BLaER1 (cell line): ENCODE measurements at regions not wholly inside any gene's neighbourhood (a gene's known extent, or its start where the extent isn't known, plus 50 kb on each side); places are given as distances from the start of the nearest gene placed in this dataset.
"Not testable (repeated sequence)": the region's sequence is repeated elsewhere in the genome, so short reads cannot be mapped to it uniquely, and the experiment has no call there.

Source experiments
- H3K27ac ChIP-seq: shearing (Covaris generic); formaldehyde crosslinking; 2 replicates; pipeline ENCODE4 v1.8.1; 2022
- H3K27me3 ChIP-seq: shearing (Covaris generic); formaldehyde crosslinking; 2 replicates; pipeline ENCODE4 v1.8.1; 2022
- H3K36me3 ChIP-seq: shearing (Covaris generic); formaldehyde crosslinking; 2 replicates; pipeline ENCODE4 v1.8.1; 2022
- H3K4me1 ChIP-seq: shearing (Covaris generic); formaldehyde crosslinking; 2 replicates; pipeline ENCODE4 v1.8.1; 2022
- H3K4me2 ChIP-seq: shearing (Covaris generic); formaldehyde crosslinking; 2 replicates; pipeline ENCODE4 v1.8.1; 2022
- H3K4me3 ChIP-seq: shearing (Covaris generic); formaldehyde crosslinking; 2 replicates; pipeline ENCODE4 v1.8.1; 2022
- H3K9ac ChIP-seq: shearing (Covaris generic); formaldehyde crosslinking; 2 replicates; pipeline ENCODE4 v1.8.1; 2022
- H3K9me3 ChIP-seq: shearing (Covaris generic); formaldehyde crosslinking; 2 replicates; pipeline ENCODE4 v1.8.1; 2022
- H4K20me1 ChIP-seq: shearing (Covaris generic); formaldehyde crosslinking; 2 replicates; pipeline ENCODE4 v1.8.1; 2022
- Cebpa-rat ChIP-seq: shearing (Covaris generic); IDR thresholded peaks from 2 replicates; pipeline ENCODE4 v1.8.1; 2022

DNA sequence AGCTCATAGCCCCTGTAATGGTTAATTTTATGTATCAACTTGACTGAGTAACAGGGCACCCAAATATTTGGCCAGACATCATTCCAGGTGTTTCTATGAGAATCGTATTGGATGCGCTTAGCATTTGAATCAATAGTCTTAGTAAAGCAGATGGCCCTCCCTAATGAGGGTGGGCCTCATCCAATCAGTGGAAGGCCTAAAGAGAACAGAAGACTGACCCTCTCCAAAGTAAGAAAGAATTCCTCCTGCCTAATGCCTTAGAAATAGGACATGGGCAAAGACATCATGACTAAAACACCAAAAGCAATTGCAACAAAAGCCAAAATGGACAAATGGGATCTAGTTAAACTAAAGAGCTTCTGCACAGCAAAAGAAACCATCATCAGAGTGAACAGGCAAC lies 352.5 kb upstream of the SASH1 start:
- TF ChIP-seq Cebpa-rat, result no peak
- Histone ChIP-seq H3K4me2 (no peak overlapping the region), H3K4me1 (peaks cover 5% of the 10 kb centered on the region; the same call in 1 of the 2 replicates)

GRCh38 chr6:147991961-147992360 lies 350.7 kb upstream of the SASH1 start:
- H3K9me3 ChIP-seq, result no peaks in the 10 kb centered on the region; the same call in 1 of the 2 replicates
- no peak for TF ChIP-seq Cebpa-rat
- no peaks in the 10 kb centered on the region for H4K20me1 ChIP-seq
- no peak overlapping the region for H3K4me3 ChIP-seq
- H3K4me1 ChIP-seq, result peaks cover 5% of the 10 kb centered on the region; the same call in 1 of the 2 replicates
- no peak overlapping the region for H3K9ac ChIP-seq
- H3K27me3 ChIP-seq, result no peaks in the 10 kb centered on the region
- no peaks in the 10 kb centered on the region for H3K36me3 ChIP-seq
- no peak overlapping the region for H3K27ac ChIP-seq
- no peak overlapping the region for H3K4me2 ChIP-seq

More for the DNA sequence above, 352.5 kb upstream of the SASH1 start:
- Histone ChIP-seq H4K20me1 (no peaks in the 10 kb centered on the region), H3K9ac (no peak overlapping the region), H3K9me3 (no peaks in the 10 kb centered on the region; the same call in 1 of the 2 replicates), H3K27me3 (no peaks in the 10 kb centered on the region), H3K36me3 (no peaks in the 10 kb centered on the region), H3K27ac (no peak overlapping the region), H3K4me3 (no peak overlapping the region)

GRCh38 chr6:147999001-147999540 lies 343.6 kb upstream of the SASH1 start:
- H3K36me3 ChIP-seq, result no peaks in the 10 kb centered on the region
- H4K20me1 ChIP-seq, result no peaks in the 10 kb centered on the region
- H3K27ac ChIP-seq, result no peak overlapping the region

GRCh38 chr6:148001844-148002642 lies 340.6 kb upstream of the SASH1 start:
- no peaks in the 10 kb centered on the region for H3K36me3 ChIP-seq
- no peaks in the 10 kb centered on the region for H3K4me1 ChIP-seq
- H3K27me3 ChIP-seq, result no peaks in the 10 kb centered on the region
- H3K4me3 ChIP-seq, result no peak overlapping the region
- TF ChIP-seq Cebpa-rat, result no peak
- no peak overlapping the region for H3K9ac ChIP-seq
- no peak overlapping the region for H3K27ac ChIP-seq
- 0 out of 2 replicates have a peak, but pooled peaks cover 3% of the 10 kb centered on the region for H3K9me3 ChIP-seq
- no peak overlapping the region for H3K4me2 ChIP-seq
- no peaks in the 10 kb centered on the region for H4K20me1 ChIP-seq

More at GRCh38 chr6:147999001-147999540, 343.6 kb upstream of the SASH1 start:
- H3K4me3 ChIP-seq, result no peak overlapping the region
- no peaks in the 10 kb centered on the region for H3K27me3 ChIP-seq
- H3K9ac ChIP-seq, result no peak overlapping the region
- no peaks in the 10 kb centered on the region for H3K4me1 ChIP-seq
- H3K9me3 ChIP-seq, result 0 out of 2 replicates have a peak, but pooled peaks cover 3% of the 10 kb centered on the region
- TF ChIP-seq Cebpa-rat, result no peak
- H3K4me2 ChIP-seq, result no peak overlapping the region

- H3K9ac ChIP-seq, result no peak overlapping the region
- H3K27me3 ChIP-seq, result no peaks in the 10 kb centered on the region
- TF ChIP-seq Cebpa-rat, result no peak
- H3K36me3 ChIP-seq, result no peaks in the 10 kb centered on the region
- no peaks in the 10 kb centered on the region for H4K20me1 ChIP-seq
- no peak overlapping the region for H3K4me3 ChIP-seq
- H3K27ac ChIP-seq, result no peak overlapping the region
- H3K4me1 ChIP-seq, result no peaks in the 10 kb centered on the region
- peaks cover 3% of the 10 kb centered on the region for H3K9me3 ChIP-seq
- H3K4me2 ChIP-seq, result no peak overlapping the region
These were observed 338.0 kb upstream of the SASH1 start for GRCh38 chr6:148004651-148005050.

DNA sequence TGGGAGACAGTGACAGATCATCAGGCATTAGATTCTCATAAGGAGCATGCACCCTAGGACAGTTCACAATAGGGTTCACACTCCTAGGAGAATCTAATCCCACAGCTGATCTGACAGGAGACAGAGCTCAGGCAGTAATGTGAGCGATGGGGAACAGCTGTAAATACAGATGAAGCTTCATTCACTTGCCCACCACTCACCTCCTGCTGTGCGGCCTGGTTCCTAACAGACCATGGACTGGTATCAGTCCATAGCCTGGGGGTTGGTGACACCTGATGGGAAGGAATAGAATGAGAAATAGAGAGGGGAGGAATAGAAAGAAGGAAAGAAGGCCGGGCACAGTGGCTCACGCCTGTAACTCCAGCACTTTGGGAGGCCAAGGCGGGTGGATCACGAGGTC lies 336.8 kb upstream of the SASH1 start:
- Histone ChIP-seq H3K4me2 (no peak overlapping the region), H3K9ac (no peak overlapping the region), H3K27me3 (no peaks in the 10 kb centered on the region), H3K36me3 (no peaks in the 10 kb centered on the region), H3K4me1 (no peaks in the 10 kb centered on the region), H3K9me3 (peaks cover 14% of the 10 kb centered on the region), H4K20me1 (no peaks in the 10 kb centered on the region), H3K4me3 (no peak overlapping the region), H3K27ac (no peak overlapping the region)
- no peak for TF ChIP-seq Cebpa-rat

- H3K27me3 ChIP-seq, H3K9ac ChIP-seq, H3K36me3 ChIP-seq, H3K4me2 ChIP-seq, H3K27ac ChIP-seq, H3K4me3 ChIP-seq, H4K20me1 ChIP-seq, H3K4me1 ChIP-seq: not testable (repeated sequence)
- peaks cover 29% of the 10 kb centered on the region for H3K9me3 ChIP-seq
These were observed 332.1 kb upstream of the SASH1 start for GRCh38 chr6:148010516-148010915.

GRCh38 chr6:148016013-148016412 lies 326.6 kb upstream of the SASH1 start:
- H3K4me3 ChIP-seq, result no peak overlapping the region
- H4K20me1 ChIP-seq, result no peaks in the 10 kb centered on the region
- no peak overlapping the region for H3K27ac ChIP-seq
- H3K9ac ChIP-seq, result no peak overlapping the region
- no peaks in the 10 kb centered on the region for H3K36me3 ChIP-seq
- TF ChIP-seq Cebpa-rat, result no peak
- H3K4me1 ChIP-seq, result no peaks in the 10 kb centered on the region
- H3K27me3 ChIP-seq, result no peaks in the 10 kb centered on the region
- H3K4me2 ChIP-seq, result no peak overlapping the region
- H3K9me3 ChIP-seq, result peaks cover 13% of the 10 kb centered on the region

DNA sequence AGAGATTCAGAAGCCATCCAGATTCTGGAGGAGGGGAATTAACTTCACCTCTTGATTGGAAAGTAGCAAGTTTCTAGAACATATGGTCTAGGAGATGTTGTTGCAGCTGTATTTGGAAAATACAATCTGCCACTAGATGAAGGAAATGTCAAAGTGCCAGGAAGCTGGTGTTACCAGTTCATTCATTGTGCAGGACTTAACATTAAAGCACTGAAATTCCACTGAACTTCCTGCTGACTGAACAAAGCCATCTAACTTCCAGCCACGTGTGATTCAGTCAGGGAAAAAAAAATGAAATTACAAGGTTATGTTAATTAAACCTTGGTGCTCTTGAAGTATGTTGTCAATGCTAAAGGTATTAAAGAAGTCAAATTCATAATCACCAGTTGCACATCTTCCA lies 321.5 kb upstream of the SASH1 start:
- no peaks in the 10 kb centered on the region for H3K4me1 ChIP-seq
- H3K9me3 ChIP-seq, result 0 out of 2 replicates have a peak, but pooled peaks cover 4% of the 10 kb centered on the region
- H3K9ac ChIP-seq, result no peak overlapping the region
- H3K36me3 ChIP-seq, result no peaks in the 10 kb centered on the region
- H4K20me1 ChIP-seq, result no peaks in the 10 kb centered on the region
- no peaks in the 10 kb centered on the region for H3K27me3 ChIP-seq
- no peak overlapping the region for H3K4me3 ChIP-seq
- TF ChIP-seq Cebpa-rat, result no peak
- no peak overlapping the region for H3K4me2 ChIP-seq
- H3K27ac ChIP-seq, result no peak overlapping the region

- Histone ChIP-seq H3K4me2 (no peak overlapping the region), H3K4me3 (no peak overlapping the region), H3K9ac (no peak overlapping the region), H3K27ac (no peak overlapping the region), H3K4me1 (no peaks in the 10 kb centered on the region), H3K36me3 (no peaks in the 10 kb centered on the region), H3K9me3 (0 out of 2 replicates have a peak, but pooled peaks cover 4% of the 10 kb centered on the region), H4K20me1 (no peaks in the 10 kb centered on the region), H3K27me3 (no peaks in the 10 kb centered on the region)
- no peak for TF ChIP-seq Cebpa-rat
These were observed 320.9 kb upstream of the SASH1 start for GRCh38 chr6:148021699-148022098.

GRCh38 chr6:148022279-148022678 lies 320.4 kb upstream of the SASH1 start:
- not testable (repeated sequence) for H3K4me1 ChIP-seq, H3K4me2 ChIP-seq, H3K9me3 ChIP-seq, H4K20me1 ChIP-seq, H3K27me3 ChIP-seq, H3K27ac ChIP-seq, H3K9ac ChIP-seq, H3K4me3 ChIP-seq, H3K36me3 ChIP-seq
